NCI-H526 treated with DMSO at 0.1 percent for 48 hours (cell line): ENCODE measurements at regions not wholly inside any gene's neighbourhood (a gene's known extent, or its start where the extent isn't known, plus 50 kb on each side); places are given as distances from the start of the nearest gene placed in this dataset.

Experiments used
- DNase-seq: peaks from one replicate; lab custom pipeline; 2025; lab: John Stamatoyannopoulos, UW

DNA sequence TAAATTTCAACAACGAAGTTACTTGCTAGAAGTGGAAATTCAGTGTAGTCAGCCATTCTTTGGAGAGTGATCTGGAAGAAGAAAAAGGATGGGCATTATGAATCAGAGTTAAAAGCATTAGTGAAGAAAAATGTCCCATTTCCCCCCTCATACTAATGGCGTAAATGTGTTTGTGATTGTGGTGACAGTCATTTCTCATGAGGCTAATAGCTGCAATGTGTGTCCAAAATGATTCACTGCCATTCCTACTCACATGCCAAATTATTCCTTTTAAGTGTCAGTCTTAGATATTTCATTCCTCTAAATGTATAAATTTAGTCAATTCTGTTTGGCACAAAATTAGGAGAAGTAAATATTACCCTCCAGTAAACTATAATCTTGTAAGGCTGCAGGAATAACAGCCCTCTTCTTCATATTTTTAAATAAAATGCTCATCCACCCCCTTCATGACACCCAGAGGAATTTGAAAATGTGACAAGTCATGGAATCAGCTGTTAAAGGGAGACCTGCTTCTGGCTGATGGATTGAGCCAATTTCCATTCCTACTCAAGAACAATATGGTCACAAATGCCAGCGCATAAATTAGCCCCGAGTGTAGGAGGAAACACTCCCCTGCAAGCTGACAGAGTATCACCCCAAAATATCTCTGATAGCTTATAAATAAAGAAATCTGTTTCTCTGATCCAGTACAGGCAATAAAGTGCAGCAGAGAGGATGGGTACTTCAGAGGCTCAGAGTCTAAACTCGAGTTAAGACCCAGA, 912.3 kb upstream of the SEL1L start:
- DNase-seq, result no peak

DNA sequence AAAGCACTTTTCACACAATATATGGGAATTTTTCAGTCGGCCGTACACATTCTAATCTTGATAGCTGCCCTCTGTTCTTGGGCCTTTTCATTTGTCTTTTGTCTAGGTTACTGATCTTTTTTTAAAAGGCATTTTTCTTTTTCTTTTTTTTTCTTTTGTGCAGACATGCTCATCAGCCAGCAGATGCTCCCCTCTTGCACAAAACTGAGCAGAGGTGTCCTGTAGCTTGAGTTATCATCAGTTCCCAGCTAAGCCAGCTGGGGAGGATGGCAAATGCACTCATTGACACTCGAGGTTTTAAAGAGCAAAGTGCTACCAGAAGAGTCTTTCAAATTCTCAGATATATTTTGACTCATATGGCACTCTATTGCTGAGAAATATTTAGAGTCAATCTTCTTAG, 913.9 kb upstream of the SEL1L start:
- DNase-seq, result no peak

DNA sequence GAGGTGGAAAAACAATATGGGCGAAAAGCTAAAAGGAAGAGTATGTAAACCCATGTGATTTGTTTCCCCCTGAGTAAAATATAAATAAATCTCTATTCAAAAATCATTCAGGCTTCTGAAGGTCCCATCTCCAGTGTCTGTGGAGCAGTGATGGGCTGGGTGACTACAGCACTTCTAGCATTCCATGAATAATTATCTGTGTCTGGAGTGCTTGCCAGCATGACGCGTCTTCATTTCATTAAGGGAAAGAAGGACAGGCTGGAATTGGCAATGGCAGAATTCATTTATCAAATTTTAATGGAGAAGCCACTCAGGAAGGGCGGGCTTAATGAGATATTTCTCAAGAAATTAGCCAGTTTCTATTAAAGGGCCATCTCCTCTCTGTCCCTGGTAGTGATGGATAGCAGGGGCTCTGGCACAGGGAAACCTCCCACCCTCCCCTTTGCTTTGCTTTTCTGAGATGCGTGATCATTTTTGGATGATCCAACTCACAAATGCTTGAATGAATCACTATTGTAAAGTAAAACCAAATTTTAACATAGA, 916.3 kb upstream of the SEL1L start:
- DNase-seq, result no peak

DNA sequence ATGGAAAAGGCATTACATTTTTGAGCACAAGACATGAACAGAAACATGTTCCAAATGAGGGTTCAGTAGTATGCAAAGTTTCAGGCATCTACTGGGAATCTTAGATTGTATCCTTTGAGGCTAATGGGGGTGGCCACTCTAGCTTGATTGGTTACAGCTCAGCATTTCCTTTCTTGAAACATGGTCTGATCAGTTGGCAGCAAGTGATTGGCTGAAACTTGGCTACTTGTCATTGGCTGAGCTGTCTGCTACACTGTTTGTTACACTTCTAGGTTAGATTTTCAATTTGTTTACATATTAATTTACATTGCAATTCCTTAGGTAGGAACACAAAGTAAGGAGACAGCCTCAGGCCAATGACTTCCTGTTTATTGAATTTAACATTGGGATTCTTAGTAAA, 918.0 kb upstream of the SEL1L start:
- DNase-seq, result no peak

DNA sequence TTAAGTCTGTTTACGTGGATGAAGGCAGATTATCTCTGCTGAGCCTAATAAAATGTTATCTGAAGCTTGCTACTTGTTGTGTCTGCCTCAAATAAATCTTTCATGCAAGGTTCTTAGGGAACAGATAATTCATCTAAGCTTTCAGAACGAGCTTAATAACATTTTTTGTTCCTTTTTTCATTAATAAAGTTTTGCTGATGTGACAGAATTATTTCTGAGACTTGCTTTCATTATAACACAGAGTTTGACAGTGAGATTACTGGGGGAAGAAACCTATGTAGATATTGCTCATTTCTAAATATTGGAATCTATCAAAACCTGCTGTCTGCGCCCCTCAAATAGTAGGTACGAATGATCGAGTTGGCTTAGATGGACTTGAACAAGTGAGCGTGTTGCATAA, 948.7 kb upstream of the SEL1L start:
- DNase-seq, result no peak

DNA sequence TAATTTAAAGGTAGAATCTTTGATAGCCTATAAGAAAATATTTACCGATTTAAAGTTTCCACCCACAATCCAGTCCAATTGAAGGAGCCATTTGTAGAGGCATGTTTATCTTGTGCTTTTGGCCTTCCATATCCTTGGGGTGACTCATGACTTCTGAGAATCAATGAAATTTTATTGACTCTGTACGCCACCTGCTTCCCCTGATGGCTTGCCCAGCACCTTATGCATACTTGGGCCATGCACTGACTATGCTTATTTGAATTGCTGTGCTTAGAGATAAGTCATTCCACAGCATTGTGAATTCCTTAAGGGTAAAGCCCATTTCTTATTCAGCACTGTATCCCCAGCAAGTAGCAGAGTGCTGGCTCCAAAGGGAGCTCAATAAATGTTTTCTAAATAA, 954.8 kb upstream of the SEL1L start:
- DNase-seq, result no peak

DNA sequence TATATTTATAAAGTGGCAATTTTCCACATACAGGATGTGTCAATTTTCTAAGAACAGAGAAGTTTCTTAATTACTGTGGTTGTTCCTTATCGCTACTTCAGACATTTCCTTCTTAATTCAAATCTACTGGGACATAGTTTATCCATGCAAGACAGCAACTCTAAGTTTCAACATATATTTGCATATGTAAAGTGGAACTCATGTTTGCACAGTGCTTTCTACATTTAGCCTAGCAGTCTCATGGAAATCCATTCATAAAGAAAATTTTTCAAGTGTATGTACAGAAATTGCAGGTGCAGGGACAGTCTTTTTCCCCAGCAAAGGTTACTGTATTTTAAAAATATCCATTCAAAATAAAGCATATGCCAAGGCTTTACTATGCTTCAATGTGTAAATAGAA, 956.7 kb upstream of the SEL1L start:
- peak; percentile 69 for DNase-seq

DNA sequence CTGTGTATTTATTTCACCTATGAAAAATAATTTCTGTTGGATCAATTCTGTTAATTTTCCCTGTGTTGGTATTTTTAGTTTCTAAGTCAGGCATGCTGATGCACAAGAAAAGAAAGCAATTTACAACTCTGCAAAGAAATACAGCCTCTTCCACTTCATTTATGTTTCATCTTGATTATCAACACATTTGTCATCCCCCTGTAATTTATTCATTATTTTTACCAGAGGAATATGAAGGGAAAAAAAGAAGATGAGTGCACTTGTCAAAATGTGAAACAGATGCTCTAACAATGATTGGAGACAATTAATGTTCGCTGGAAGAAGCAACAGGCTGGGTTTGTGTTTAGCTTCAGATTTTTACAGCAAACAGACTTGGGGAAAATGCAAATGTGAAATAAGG, 958.5 kb upstream of the SEL1L start:
- DNase-seq, result no peak

DNA sequence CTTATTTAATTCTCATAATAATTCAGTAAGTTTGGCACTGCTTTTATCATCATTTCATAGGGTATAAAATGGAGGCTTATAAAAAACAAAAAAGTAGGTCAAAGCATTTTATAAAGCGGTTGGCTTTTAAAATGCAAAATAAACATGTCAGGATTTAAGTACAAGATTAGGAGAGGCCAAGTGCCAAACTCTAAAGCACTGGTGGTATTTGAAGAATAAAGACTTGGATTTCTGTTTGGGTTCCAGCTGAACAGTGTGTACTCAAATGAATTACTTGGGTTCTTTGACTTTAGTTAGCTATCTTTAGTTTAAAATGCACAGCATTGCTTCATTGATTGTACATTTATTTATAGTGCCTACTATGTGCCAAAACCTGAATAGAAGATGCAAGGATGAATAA, 966.6 kb upstream of the SEL1L start:
- no peak for DNase-seq

DNA sequence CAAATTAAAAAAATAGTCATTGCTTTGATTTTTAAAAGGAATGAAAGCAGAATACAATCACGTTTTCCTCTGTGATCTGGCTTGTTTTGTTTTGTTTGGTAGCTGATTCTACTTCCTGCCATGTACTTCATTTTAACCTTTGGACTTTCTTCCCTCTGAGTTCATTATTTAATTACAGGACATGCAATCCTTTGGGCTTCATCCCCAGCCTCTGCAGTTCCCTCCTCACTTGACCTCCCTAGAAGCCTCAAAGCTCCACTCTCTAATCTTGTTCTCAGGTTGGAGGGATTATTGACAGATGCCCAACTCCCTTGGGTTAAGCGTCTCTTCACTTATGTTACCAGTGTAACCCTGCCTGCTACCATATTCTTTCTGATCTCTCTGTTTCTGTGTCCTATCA, 967.9 kb upstream of the SEL1L start:
- no peak for DNase-seq

DNA sequence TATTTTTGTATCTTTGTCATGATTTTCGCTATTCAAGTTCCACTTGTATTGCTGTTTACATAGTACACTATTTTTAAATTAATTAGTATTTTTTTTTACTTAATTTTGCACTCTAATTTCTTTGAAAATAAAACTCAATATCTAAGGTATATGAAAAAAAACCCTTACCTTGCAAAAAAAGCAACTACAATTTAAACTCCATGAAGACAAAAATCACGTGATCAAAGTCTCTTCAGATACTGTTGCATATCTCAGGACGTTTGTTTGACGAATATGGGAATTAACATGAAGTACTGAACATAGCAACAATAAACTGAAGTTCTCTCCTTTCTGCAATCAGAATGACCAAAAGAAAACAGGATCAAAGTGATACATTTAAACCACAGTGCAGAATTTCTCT, 968.4 kb upstream of the SEL1L start:
- DNase-seq, result no peak

DNA sequence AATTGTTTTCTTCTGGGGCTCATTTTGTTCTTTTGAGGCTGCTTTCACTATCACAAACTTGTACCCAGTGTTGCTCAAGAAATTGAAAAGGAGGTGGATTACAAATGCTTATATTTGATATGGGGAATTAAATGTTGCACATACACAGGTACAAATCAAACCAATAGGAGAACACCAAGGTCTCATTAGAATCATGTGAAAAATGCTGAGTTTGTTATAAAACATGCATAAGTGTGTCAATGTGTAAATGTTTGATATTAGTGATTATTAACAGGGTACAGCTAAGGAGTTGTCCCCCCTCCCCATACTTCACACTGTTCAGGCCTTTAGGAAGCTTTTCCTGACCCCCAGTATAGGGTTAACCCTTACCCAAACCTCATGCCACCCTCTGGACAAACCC, 971.2 kb upstream of the SEL1L start:
- DNase-seq, result no peak

DNA sequence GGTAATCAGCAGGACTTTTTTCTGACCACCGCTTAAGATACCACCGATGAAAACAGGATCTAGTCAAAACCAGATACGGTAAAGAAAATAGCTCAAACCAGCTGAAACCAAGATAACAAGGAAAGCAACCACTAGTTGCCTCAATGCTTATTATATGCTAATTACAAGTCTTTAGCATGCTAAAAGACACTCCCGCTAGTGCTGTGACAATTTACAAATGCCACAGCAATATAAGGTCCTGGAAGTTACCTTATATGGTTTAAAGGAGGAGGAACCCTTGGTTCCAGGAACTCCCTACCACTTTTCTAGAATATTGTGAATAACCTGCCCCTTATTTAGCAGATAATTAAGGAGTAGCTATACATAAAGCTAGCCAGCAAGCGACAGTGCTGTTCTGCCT, 976.4 kb upstream of the SEL1L start:
- DNase-seq, result no peak

DNA sequence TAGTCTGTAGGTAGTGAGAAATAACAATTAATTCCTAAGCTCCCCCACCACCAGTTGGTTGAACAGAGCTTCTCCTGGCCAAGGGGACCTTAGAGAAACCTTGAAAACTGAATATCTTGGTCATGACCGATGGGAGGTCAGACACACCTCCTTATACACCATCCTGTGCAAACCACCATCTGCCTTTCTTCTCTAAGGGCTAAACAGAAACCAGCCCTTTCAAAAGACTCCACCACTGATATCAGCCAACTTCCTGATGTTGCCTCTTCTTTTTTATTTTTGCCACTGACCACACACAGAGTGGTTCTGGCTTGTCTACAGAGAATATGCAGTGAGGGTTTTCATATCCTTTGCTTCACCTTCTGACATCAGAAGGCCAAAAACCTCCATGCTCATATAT, 977.7 kb upstream of the SEL1L start:
- no peak for DNase-seq

DNA sequence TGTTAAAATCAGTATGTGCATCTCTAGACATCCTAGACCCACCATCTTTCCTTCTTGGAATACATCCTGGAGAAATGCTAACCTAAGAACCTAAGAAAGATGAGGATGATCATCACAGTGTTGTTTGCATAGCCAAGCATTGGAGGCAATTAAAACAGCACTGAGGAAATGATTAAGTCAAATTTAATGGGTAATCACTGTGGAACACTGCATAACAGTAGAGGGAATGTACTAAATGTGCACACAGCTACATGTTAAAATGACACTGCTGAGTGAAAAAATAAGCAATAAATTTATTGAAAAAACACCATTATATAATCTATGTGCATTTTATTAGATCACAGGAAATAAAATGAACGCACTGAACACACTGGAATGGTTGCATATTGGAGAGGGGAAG, 987.1 kb upstream of the SEL1L start:
- no peak for DNase-seq

DNA sequence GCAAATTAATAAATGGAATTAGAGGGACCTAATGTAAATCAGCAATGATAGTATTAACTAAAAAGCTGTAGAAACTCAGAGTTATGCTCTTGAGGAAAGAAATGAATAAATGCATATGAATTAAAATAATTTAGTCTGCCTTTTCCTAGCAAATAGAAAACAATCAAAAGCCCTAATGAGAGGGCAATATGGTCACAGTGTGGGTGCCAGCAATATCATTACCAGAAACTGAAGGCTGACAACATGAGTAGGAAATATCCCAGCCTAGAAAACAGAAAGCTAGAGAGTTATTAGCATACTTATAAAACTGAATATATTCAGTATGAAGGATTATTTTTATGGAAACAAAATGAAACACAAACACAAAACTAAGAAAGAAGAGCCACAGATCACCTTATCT, 987.5 kb upstream of the SEL1L start:
- no peak for DNase-seq

DNA sequence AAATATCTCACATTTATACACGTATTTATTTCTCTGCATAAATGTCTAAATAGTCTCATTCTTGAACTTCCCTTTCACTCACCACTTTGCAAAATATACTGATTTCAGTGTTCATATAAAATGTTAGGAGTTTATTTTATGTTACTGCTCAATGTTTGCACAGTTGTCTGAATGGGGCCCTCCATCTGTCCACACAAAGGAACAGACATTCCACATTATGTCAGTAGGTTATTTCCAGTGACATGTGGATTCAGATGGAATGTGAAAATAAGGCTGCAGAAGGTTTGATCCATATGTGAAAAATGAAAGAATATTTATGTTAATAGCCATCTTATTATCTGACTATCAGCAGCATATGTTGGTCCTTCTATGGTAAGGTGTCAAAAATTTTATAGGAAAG, 994.4 kb upstream of the SEL1L start:
- no peak for DNase-seq

DNA sequence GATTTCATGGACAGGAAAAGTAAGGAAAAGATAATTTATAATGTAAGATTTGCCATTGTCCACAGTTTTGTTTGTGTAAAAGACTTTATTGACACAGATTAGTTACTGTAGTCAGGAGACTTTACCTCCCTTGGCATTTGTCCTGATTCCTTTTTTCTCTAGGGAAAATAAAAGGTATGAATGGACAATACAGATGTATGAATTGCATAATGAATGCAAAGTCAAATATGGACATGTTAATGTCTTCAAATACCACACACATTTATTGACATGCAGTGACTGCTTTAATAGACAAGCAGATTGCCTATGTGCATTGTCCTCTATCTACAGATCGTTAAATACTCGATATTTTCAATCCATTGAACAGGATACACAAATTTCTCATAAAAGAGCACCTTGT, 999.7 kb upstream of the SEL1L start:
- no peak for DNase-seq

DNA sequence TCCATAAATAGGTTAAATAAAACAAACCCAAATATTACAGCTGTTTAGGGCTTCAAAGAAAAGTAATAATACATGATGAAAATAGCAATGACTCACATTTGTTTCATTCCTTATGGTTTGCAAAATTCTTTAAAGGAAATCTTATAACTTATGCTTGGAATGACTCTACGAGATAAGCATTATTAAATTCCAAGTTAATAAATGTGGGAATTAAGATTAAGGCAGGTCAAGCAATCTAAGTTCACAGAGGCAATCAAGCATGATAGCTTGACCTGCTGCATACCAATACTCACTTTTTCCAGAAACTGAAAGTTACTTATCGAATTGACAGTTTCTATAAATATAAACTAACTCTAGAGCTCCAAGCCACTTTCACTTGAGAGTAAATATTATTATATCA, 1002.9 kb upstream of the SEL1L start:
- no peak for DNase-seq

DNA sequence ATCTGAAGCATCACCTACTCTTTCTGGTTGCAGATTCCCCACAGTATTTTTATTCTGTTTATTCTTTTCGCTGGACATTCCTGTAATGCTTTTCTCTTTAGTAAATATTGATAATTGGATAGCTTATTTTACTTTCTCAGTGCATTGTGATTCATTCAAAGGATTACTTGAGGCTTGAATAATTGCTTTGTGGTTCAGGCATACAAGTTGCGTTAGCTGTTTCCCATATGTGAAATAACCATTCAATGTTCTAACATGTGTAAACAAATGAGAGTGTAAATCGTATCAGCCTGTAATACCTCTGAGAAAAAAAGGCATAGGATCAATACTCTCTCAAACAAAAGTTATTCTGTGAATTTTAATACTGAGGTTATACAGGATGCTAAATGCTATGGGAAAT, 1004.2 kb upstream of the SEL1L start:
- no peak for DNase-seq

DNA sequence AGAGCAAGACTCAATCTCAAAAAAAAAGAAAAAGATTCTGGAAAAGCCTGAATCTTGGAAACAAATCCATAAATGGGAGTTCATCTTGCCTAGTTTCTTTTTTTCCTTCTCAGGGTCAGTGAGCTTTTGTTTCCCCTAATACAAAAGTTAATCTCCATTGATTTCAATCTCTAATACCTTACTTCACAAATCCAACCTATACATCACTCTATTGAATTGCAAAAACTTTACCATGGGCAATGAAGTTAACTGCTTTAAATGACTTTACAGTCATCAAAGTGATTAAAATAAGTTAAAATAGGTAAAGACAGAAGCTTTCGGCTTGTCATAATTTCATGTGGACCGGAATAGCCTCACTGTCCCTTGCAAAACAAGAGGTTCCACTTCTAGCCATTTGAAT, 1012.7 kb upstream of the SEL1L start:
- DNase-seq, result no peak

DNA sequence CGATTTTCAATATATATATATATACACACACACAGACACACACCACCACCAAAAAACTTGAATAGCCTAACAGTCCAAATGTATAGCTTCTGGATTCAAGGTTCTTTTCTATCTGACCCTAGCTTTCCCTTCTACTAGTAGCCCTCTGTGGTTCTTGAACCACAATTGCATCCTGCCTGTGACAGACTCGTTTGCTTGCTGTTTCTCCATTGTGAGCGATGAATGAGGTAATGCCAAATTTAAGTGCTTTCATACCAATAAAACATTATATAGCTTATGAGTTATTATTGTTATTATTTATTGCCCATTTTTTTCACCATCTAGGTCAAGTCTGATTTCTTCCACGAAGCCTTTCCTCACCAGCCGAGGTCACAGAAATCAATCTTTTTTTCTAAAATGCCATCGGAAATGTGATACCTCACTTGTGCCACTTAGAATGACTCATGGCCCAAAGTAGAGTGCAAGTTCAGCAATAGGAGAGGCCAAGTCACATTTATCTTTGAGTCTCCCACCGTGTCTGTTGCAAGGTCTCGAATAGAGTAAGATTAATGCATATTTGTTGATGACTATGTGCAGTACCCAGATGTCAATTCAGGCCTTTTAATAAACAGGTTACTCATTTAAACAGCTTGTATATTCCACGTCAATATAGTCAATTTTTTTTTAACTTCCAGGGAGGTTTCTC, 1015.8 kb upstream of the SEL1L start:
- DNase-seq, result no peak

DNA sequence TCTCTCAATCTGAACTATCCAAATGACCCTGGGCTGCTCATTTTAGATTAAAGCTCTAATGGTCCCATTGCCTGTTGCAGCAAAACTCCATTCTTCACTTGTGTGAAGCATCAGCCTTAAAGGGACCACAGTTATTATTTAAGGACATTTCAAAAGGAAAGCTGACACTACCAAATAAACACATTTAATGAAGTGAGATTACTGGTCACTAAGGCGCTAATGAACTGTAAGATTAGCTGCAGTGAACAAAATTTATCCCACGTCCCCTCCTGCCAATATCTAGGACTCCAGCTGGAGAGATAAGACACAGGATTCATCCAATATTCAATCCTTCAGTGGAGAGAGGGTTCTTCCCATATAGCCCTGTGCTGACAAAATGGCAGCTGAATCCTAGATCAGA, 1029.2 kb upstream of the SEL1L start:
- no peak for DNase-seq

DNA sequence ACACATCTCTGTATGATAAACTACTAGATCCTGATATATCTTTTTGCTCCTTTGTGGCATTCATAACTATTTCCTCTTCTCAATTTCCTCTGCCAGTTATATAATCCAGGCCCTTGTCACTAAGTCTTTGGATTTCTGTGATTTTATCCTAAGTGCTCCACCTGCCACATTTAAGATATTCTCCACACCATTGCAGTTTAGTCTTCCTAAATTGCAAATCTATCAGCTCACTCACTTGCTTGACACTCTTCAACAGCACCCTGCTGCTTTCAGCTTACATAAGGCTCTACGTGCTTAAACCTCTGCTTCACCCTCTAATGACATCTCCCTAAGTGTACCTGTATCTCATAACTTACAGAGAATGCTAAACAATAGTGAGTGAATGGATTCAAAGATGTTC, 1032.2 kb upstream of the SEL1L start:
- DNase-seq, result no peak
